ENCODE measurements at regions not wholly inside any gene's neighbourhood (a gene's known extent, or its start where the extent isn't known, plus 50 kb on each side); places are given as distances from the start of the nearest gene placed in this dataset.

GRCh38 chr12:75876832-75877762 lies 154.5 kb downstream of the PHLDA1 start:
- peak overlapping the region; percentile 29 for H3K9ac ChIP-seq (ENCODE audit: low read length)
- no peak overlapping the region for H2AFZ ChIP-seq (ENCODE audit: low read depth, low read length)

More at GRCh38 chr12:75876832-75877762, 154.5 kb downstream of the PHLDA1 start:
- Histone ChIP-seq H3F3A (ENCODE audit: insufficient read depth, low read length, poor library complexity, severe bottlenecking) (no peaks in the 10 kb centered on the region), H3K4me3 (ENCODE audit: low read length) (peak overlapping the region; percentile 39), H3K27ac (ENCODE audit: low read length) (peak overlapping the region; percentile 82), H4K20me1 (ENCODE audit: insufficient read depth) (no peaks in the 10 kb centered on the region), H3K4me2 (ENCODE audit: low read length) (peak overlapping the region; percentile 43), H3K9me3 (ENCODE audit: low read length) (no peaks in the 10 kb centered on the region), H3K79me2 (replicated peaks; ENCODE audit: insufficient read depth, low read length) (no peaks in the 10 kb centered on the region), H3K9me2 (ENCODE audit: insufficient read depth, low read length) (no peaks in the 10 kb centered on the region), H3K27me3 (ENCODE audit: insufficient read depth, low read depth, low read length) (no peaks in the 10 kb centered on the region), H3K36me3 (ENCODE audit: insufficient read depth, low read length) (no peaks in the 10 kb centered on the region)
- TF ChIP-seq POLR2AphosphoS5 (IDR thresholded peaks at IDR 0.05) (no peak), CTCF (IDR thresholded peaks at IDR 0.05; ENCODE audit: poor library complexity, severe bottlenecking) (no peak), RAD21 (conservative IDR thresholded peaks at IDR 0.05) (no peak), EZH2 (IDR thresholded peaks at IDR 0.05; ENCODE audit: borderline replicate concordance, insufficient read depth, low read length, poor library complexity, severe bottlenecking) (no peak), REST (IDR thresholded peaks at IDR 0.05; ENCODE audit: borderline replicate concordance) (no peak), EP300 (conservative IDR thresholded peaks at IDR 0.05; ENCODE audit: poor library complexity, severe bottlenecking) (no peak), SMC3 (conservative IDR thresholded peaks at IDR 0.05; ENCODE audit: poor library complexity) (no peak), MXI1 (conservative IDR thresholded peaks at IDR 0.05; ENCODE audit: poor library complexity, severe bottlenecking) (no peak), TAF1 (IDR thresholded peaks at IDR 0.05; ENCODE audit: low read depth) (no peak)

All from neural cell (in vitro differentiated cells).